ENCODE measurements at regions not wholly inside any gene's neighbourhood (a gene's known extent, or its start where the extent isn't known, plus 50 kb on each side); places are given as distances from the start of the nearest gene placed in this dataset.

DNA sequence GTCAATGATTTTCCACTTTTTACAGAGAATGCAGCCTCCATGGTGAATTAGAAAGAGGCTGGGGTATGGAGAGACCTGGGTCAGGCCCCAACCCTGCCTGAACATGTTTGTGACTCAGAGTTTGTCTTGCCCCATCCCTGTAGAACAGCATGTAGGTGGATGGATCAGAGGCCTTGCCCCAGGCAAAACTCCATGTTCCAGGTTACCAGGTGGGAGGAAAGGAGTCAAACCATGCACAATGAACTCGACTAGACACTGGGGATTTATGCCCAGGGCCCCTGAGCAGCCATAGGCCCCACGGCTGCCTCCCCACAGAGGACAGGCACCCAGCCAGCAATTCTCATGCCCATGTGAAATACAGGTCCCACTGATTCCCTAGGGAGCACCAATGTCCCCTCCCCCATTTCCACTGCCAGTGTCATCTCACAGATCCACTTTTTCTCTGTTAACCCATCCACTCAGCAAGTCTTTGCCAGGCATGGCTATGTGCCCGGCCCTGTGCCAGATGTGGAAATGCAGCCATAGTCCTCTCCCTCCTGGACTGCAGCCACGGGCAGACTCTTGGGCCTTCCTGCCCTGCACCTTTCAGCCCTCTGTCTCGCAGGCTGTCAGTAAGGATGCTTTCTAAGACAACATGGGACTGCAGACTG, 737.8 kb upstream of the HS6ST1 start:
- H3K4me3 Mint-ChIP-seq (ENCODE audit: unreplicated experiment) = peak overlapping the region; percentile 12
- DNase-seq = no peak
- no peaks in the 10 kb centered on the region for H3K36me3 Mint-ChIP-seq (ENCODE audit: unreplicated experiment)
- H3K9me3 Mint-ChIP-seq (ENCODE audit: unreplicated experiment) = no peaks in the 10 kb centered on the region
- H3K4me1 Mint-ChIP-seq (ENCODE audit: low read depth, unreplicated experiment) = peaks cover 14% of the 10 kb centered on the region
- H3K27me3 Mint-ChIP-seq (ENCODE audit: unreplicated experiment) = peaks cover 2% of the 10 kb centered on the region
- TF ChIP-seq CTCF (IDR thresholded peaks at IDR 0.05; ENCODE audit: partially characterized antibody, unreplicated experiment) = no peak
- H3K27ac Mint-ChIP-seq (ENCODE audit: unreplicated experiment) = no peak overlapping the region

GRCh38 chr2:129056959-129057317, 738.3 kb upstream of the HS6ST1 start:
- no peak for TF ChIP-seq CTCF (IDR thresholded peaks at IDR 0.05; ENCODE audit: partially characterized antibody, unreplicated experiment)
- Mint-ChIP-seq H3K27ac (ENCODE audit: unreplicated experiment) (no peak overlapping the region), H3K9me3 (ENCODE audit: unreplicated experiment) (no peaks in the 10 kb centered on the region), H3K36me3 (ENCODE audit: unreplicated experiment) (no peaks in the 10 kb centered on the region), H3K4me1 (ENCODE audit: low read depth, unreplicated experiment) (peaks cover 14% of the 10 kb centered on the region), H3K4me3 (ENCODE audit: unreplicated experiment) (peak overlapping the region; percentile 12), H3K27me3 (ENCODE audit: unreplicated experiment) (no peaks in the 10 kb centered on the region)
- no peak for DNase-seq

GRCh38 chr2:129058981-129059380, 740.3 kb upstream of the HS6ST1 start:
- H3K27ac Mint-ChIP-seq (ENCODE audit: unreplicated experiment) = no peak overlapping the region

GRCh38 chr2:129059476-129059875, 740.8 kb upstream of the HS6ST1 start:
- H3K4me1 Mint-ChIP-seq (ENCODE audit: low read depth, unreplicated experiment) = peaks cover 17% of the 10 kb centered on the region
- no peak overlapping the region for H3K27ac Mint-ChIP-seq (ENCODE audit: unreplicated experiment)
- no peak for DNase-seq
- TF ChIP-seq CTCF (IDR thresholded peaks at IDR 0.05; ENCODE audit: partially characterized antibody, unreplicated experiment) = no peak
- H3K36me3 Mint-ChIP-seq (ENCODE audit: unreplicated experiment) = no peaks in the 10 kb centered on the region
- no peaks in the 10 kb centered on the region for H3K27me3 Mint-ChIP-seq (ENCODE audit: unreplicated experiment)
- H3K9me3 Mint-ChIP-seq (ENCODE audit: unreplicated experiment) = no peaks in the 10 kb centered on the region
- H3K4me3 Mint-ChIP-seq (ENCODE audit: unreplicated experiment) = no peak overlapping the region

More at GRCh38 chr2:129058981-129059380, 740.3 kb upstream of the HS6ST1 start:
- DNase-seq = no peak
- Mint-ChIP-seq H3K4me1 (ENCODE audit: low read depth, unreplicated experiment) (peaks cover 14% of the 10 kb centered on the region), H3K4me3 (ENCODE audit: unreplicated experiment) (no peak overlapping the region), H3K9me3 (ENCODE audit: unreplicated experiment) (no peaks in the 10 kb centered on the region), H3K27me3 (ENCODE audit: unreplicated experiment) (no peaks in the 10 kb centered on the region), H3K36me3 (ENCODE audit: unreplicated experiment) (no peaks in the 10 kb centered on the region)
- TF ChIP-seq CTCF (IDR thresholded peaks at IDR 0.05; ENCODE audit: partially characterized antibody, unreplicated experiment) = no peak

DNA sequence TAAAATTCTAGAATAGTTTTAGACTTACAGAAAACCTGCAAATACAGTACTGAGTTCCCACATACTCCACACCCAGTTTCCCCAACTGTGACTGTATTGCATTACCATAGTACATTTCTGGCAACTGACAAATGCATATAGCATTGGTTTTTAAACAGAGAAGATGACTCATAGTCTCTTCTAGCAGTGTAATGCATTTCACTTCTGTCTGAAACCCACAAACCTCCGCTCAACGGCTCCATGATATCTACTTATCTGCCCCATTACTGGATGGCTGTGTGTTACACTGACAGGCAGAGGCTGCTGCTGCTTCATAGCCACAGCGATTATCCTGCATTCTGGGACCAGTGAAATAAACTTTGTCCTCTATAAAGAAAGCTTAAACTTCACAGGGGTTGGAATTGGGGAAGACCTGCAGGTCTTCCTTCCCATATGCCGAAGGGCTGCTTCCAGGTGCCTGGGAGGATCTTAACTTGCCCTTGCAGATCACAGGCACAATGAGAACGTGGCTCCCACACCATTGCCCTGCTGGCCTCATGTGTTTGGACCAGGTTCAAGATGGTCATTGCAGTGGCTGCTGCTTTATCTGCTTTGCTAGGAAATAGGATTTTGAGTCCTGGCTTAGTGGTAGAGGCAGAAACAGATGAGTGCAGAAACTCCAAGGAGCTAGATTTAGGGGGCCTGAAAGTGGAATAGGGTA, 742.6 kb upstream of the HS6ST1 start:
- no peak overlapping the region for H3K27ac Mint-ChIP-seq (ENCODE audit: unreplicated experiment)

More for the DNA sequence above, 742.6 kb upstream of the HS6ST1 start:
- Mint-ChIP-seq H3K9me3 (ENCODE audit: unreplicated experiment) (no peaks in the 10 kb centered on the region), H3K4me3 (ENCODE audit: unreplicated experiment) (no peak overlapping the region), H3K27me3 (ENCODE audit: unreplicated experiment) (no peaks in the 10 kb centered on the region), H3K4me1 (ENCODE audit: low read depth, unreplicated experiment) (peaks cover 7% of the 10 kb centered on the region), H3K36me3 (ENCODE audit: unreplicated experiment) (no peaks in the 10 kb centered on the region)
- DNase-seq = no peak
- TF ChIP-seq CTCF (IDR thresholded peaks at IDR 0.05; ENCODE audit: partially characterized antibody, unreplicated experiment) = no peak

Measured in glutamatergic neuron (in vitro differentiated cells).